ENCODE measurements at regions not wholly inside any gene's neighbourhood (a gene's known extent, or its start where the extent isn't known, plus 50 kb on each side); places are given as distances from the start of the nearest gene placed in this dataset.
"Not testable (repeated sequence)": the region's sequence is repeated elsewhere in the genome, so short reads cannot be mapped to it uniquely, and the experiment has no call there.

- DNase-seq: no peak
Observed at GRCh38 chr7:101146-102046, 91.0 kb upstream of the FAM20C start.

GRCh38 chr7:102047-102711, 90.2 kb upstream of the FAM20C start:
- DNase-seq: no peak

- DNase-seq: no peak
Observed at GRCh38 chr7:102721-103120, 89.7 kb upstream of the FAM20C start.

- DNase-seq: not testable (repeated sequence)
Observed at GRCh38 chr7:103981-104380, 88.4 kb upstream of the FAM20C start.

- no peak for DNase-seq
Observed at GRCh38 chr7:105002-105401, 87.4 kb upstream of the FAM20C start.

GRCh38 chr7:106356-106755, 86.0 kb upstream of the FAM20C start:
- no peak for DNase-seq

DNA sequence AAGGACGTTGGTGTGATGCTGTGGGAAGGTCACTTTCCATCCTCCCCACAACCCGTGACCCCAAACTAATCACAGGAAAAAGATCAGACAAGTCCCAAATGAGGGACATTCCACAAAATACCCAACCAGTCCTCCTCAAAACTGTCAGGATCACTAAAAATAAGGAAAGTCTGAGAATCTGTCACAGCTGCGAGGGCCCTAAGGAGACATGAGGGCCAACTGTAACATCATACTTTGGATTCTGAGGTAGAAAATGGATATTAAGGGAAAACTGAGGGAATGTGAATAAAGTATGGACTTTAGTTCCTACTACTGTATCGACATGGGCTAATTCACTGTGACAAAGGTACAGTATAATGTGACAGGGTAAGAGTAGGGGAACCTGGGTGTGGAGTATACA, 85.1 kb upstream of the FAM20C start:
- no peak for DNase-seq

DNA sequence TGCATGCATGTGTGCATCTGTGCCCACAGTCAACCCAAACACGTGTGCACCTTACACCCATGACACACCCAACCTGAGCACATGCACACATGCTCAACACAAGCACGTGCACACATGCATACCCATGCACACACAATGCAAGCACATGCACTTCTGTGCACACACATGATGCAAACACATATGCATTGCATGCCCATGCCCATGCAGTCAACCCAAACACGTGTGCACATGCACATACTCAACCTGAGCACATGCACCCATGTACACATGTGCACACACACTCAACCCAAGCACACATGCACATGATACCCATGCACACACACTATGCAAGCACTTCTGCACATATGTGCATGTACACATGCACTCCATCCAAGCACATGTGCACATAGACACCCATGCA, 84.5 kb upstream of the FAM20C start:
- DNase-seq: no peak

- no peak for DNase-seq
Observed at GRCh38 chr7:109094-109493, 83.3 kb upstream of the FAM20C start.

GRCh38 chr7:109898-110556, 82.3 kb upstream of the FAM20C start:
- DNase-seq: no peak

DNA sequence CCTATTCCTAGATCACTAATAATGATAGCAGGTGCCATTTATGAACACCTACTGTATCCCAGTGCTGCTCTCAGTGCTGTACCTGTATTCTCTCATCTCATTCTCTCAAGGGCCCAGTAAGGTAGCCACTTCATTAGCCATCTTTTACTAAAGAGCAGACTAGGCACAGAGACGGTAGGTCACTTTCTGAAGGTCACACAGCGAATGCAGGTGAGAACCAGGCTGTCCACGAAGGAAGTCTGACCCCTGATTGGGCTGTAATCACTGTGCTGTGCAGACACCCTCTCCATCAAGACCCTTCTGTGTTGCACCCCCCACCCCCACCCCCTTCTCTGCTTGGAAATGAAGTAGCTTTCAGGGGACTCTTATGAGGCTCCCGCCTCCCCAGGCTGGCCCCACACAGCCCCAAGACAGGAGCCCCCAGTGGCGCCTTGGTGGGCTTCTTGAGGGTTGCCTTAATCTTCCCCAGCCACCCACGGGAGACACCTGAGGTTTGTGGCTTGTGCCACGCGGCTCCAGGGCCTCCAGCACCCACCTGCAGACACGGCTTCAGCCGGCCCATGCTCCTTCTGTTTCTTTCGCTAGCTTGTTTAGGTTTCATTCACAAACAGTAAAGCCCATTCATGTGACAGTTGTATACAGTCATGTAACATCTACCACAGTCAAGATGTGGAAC, 81.7 kb upstream of the FAM20C start:
- DNase-seq: no peak

- DNase-seq: no peak
Observed at GRCh38 chr7:111591-111990, 80.8 kb upstream of the FAM20C start.

DNA sequence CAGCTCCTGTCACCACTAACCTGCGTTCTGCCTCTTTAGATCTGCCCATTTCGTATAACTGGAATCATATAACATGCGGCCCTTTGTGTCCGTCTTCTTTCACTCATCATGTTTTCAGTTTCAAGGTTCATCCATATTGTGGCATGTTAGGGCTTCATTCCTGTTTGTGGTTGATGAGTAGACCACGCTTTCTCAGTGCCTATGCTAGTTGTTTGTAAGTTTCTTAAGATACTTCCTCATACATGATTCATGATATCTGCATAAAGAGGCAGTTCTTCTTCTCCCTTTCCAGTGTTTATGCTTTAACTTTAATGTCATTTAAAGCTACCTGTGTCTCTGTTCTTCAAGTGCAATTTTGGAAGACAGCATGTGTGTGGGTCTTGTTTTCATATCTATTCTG, 79.5 kb upstream of the FAM20C start:
- no peak for DNase-seq

DNA sequence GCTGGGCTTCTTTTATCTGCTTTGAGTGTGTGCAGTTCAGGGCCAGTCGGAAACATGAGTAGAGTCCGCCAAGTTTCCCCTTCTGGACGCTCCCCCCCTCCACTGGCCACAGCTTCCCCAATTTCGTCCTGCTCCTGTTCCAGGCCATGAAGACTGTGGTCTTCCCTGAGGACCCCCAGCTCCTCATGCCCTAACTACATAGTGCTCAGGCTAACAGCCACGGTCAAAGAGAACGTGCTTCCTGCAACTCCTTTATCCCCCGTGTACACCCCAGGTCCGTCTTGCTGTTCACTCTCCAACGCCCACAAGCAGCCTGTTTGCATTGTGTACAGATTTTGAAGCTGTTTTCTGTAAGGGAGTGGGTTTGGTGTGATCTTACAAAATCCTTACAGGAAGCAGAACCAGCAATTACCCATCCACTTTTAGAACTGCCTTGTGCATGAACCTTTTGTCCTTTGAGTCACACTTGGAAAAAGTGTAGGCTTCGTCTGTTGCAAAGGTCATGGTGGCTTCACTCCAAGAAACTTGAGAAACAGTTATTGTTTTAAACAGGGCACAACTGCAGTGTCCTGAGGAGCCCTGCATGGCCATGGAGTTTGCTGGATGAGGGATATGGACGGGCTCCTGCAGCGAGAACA, 77.0 kb upstream of the FAM20C start:
- no peak for DNase-seq

GRCh38 chr7:116188-116981, 76.0 kb upstream of the FAM20C start:
- DNase-seq: no peak

DNA sequence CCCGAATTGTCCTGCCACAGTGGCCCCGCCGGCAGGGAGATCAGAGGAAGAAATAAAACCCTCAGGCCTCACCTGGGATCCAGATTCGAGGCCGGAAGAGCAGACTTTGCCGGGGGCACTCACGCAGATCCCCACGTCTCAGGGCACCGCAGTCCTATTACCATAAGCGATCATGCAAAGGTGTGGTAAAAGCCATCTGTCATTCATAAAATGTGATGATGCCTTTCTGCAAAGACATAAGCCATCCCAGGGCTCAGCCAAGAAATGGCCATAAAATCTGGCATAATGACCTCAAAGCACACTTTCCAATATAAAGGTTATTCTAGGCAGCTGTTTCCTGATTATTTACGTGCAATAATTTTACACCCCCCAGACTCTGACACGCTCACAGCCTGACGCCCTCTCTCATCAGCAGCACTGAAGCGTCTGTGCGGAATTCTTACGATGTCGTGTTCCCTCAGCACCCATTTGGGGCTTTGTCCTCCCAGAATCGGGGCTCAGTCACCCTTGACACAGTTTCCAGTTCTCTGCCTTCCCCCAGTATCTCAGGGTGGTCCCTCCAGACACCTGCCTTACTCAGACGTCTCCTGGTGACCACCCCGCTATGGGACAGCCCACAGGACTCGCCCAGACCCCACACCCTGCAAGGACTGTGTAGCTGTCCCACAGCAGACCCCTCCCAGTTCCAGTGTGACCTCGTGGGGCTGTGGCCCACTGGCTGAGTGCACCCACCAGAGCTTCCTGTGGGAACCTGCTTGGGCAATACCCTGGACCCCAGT, 74.3 kb upstream of the FAM20C start:
- no peak for DNase-seq

DNA sequence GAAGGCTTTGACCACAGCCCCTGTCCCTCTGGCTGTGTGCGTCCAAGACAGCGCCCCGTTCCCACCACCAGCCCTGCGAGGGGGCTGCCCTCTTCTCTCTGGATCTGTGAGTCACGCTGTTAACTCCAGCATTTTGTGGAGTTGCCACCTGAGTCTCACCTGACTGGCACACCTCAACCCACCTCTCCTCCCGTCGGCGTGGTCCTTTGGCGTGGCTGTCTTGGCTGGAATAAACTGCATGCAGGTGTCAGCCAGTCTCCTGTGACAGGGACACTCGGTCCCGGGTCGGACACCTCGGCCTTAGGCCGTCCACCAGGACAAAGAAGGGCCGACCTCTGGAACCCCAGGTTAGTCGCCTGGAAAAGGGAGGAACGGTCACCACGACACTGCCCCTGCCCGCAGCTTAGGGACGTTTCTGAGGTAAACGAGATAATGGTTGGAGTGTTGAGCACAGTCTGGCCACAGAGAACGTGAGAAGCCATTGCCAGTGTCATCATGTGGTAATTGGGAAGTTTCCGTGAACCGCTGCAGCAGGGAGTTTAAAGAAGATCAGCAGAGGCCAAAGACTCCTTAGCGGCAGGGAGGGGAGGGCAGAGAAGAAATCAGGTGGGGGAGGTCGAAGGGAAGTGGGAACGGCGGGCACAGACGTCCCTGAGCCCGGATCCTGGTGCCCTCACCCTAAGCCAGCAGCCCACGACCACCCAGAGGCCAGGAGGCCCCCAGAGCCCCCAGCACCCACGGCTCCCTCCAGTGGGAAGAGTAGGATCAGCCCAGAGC, 73.6 kb upstream of the FAM20C start:
- no peak for DNase-seq

GRCh38 chr7:119392-120163, 72.8 kb upstream of the FAM20C start:
- DNase-seq: no peak

Data from right kidney (tissue), 1 donor.